ENCODE measurements at regions not wholly inside any gene's neighbourhood (a gene's known extent, or its start where the extent isn't known, plus 50 kb on each side); places are given as distances from the start of the nearest gene placed in this dataset.
A peak's percentile ranks its signal among the peaks of the same experiment; 100 is the strongest.
"Not testable (repeated sequence)": the region's sequence is repeated elsewhere in the genome, so short reads cannot be mapped to it uniquely, and the experiment has no call there.

DNA sequence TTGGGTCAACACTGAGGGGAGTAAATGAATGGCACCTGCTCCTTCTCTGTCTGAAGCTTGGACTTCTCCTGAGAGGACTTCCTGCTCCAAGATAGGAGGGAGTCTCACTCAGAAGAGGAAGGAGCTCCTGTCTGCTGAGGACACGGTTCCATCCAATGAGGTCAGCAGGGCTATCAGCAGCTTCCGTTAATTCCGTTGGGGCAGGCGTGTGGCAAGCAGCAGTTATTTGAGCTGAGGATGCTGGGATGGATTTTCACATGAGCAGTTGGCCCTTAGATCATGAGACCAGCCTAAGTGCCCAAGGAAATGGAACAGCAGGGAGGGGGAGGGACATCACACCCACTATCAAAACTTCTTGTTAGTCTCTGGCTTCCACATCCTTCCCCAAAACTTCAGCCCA lies 159.0 kb upstream of the PZP start:
- TF ChIP-seq, protein P1, sequence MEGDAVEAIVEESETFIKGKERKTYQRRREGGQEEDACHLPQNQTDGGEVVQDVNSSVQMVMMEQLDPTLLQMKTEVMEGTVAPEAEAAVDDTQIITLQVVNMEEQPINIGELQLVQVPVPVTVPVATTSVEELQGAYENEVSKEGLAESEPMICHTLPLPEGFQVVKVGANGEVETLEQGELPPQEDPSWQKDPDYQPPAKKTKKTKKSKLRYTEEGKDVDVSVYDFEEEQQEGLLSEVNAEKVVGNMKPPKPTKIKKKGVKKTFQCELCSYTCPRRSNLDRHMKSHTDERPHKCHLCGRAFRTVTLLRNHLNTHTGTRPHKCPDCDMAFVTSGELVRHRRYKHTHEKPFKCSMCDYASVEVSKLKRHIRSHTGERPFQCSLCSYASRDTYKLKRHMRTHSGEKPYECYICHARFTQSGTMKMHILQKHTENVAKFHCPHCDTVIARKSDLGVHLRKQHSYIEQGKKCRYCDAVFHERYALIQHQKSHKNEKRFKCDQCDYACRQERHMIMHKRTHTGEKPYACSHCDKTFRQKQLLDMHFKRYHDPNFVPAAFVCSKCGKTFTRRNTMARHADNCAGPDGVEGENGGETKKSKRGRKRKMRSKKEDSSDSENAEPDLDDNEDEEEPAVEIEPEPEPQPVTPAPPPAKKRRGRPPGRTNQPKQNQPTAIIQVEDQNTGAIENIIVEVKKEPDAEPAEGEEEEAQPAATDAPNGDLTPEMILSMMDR (IDR thresholded peaks at IDR 0.05; ENCODE audit: borderline replicate concordance, control extremely low read depth, extremely low read depth, insufficient read depth, missing control alignments), result no peak
- in situ Hi-C loops (cut with MboI; ENCODE audit: low sequenced_read_pairs, unreplicated experiment), result no loop called here
- DNase-seq (ENCODE audit: low spot score), result no peak

DNA sequence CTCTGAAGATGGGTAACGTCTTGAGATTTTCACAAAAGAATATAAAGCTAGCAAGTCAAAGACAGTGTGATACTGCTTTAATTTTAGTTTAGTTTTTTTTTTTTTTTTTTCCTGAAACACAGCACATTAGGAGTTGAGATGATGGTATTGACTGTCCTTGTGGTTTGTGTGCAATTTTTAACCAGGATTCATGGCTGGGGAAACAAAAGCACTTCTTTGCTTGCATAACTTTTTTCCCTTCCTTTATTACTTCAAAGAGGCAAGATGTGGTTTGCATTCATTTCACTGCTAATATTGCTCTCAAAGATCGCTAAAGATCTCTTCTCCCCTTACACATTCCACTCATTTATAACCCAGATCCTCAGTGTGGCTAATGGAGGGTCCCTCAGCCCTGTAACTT lies 157.1 kb upstream of the PZP start:
- in situ Hi-C loops (cut with MboI; ENCODE audit: low sequenced_read_pairs, unreplicated experiment), result no loop called here
- DNase-seq (ENCODE audit: low spot score), result no peak
- TF ChIP-seq, protein P1 (IDR thresholded peaks at IDR 0.05; ENCODE audit: borderline replicate concordance, control extremely low read depth, extremely low read depth, insufficient read depth, missing control alignments), result no peak

DNA sequence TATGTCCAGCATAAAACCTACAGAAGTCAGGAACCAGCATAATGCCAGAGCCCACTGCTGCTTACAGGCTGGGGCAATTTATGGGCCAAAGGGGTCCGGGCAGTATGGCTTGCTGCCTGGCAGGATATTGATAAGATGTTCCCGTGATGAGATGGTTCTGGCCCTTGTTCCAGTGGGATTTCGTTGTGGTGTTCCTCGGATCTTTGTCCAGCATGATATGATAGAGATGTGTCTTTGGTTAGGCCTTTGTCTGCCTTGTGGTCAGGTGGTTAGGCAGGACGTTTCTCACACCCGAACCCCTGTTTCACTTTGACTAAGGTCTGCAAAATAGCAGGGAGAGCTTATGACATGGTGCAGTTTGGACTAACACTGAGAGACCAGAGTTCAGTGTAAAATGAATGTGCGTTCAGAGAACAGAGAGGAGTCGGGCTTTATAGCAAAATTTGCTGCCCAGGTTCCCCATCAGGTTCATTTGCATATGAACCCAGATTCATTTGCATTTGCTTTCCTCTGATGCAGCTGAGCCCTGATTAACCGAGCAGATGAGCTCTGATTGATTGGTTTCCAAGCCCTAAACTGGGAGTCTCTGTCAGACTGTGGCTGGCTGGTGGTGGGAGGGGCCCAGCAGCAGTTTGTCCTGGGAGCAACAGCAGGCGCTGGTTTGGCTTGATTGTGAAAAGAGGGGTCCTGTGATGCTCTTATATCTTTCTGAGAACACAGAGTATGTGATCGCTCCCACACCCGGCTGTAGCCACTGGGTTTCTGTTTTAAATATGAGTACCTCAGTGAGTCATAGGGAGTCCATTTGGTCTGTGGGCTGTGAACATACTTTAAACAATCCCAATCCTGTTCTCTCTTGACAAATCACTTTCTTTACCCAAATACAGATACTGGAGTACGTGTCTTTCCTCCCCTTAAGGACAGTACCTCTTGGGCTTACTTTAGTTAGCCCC lies 156.3 kb upstream of the PZP start:
- TF ChIP-seq, protein P1 (IDR thresholded peaks at IDR 0.05; ENCODE audit: borderline replicate concordance, control extremely low read depth, extremely low read depth, insufficient read depth, missing control alignments), result no peak
- in situ Hi-C loops (cut with MboI; ENCODE audit: low sequenced_read_pairs, unreplicated experiment), result no loop called here
- peak; percentile 41 for DNase-seq (ENCODE audit: low spot score)

GRCh38 chr12:9363145-9363544 lies 154.9 kb upstream of the PZP start:
- in situ Hi-C loops (cut with MboI; ENCODE audit: low sequenced_read_pairs, unreplicated experiment), result no loop called here
- TF ChIP-seq, protein P1 (IDR thresholded peaks at IDR 0.05; ENCODE audit: borderline replicate concordance, control extremely low read depth, extremely low read depth, insufficient read depth, missing control alignments), result no peak
- no peak for DNase-seq (ENCODE audit: low spot score)

- TF ChIP-seq, protein P1 (IDR thresholded peaks at IDR 0.05; ENCODE audit: borderline replicate concordance, control extremely low read depth, extremely low read depth, insufficient read depth, missing control alignments), result no peak
- in situ Hi-C loops (cut with MboI; ENCODE audit: low sequenced_read_pairs, unreplicated experiment), result no loop called here
These were observed 153.7 kb upstream of the PZP start for GRCh38 chr12:9361879-9362326.

DNA sequence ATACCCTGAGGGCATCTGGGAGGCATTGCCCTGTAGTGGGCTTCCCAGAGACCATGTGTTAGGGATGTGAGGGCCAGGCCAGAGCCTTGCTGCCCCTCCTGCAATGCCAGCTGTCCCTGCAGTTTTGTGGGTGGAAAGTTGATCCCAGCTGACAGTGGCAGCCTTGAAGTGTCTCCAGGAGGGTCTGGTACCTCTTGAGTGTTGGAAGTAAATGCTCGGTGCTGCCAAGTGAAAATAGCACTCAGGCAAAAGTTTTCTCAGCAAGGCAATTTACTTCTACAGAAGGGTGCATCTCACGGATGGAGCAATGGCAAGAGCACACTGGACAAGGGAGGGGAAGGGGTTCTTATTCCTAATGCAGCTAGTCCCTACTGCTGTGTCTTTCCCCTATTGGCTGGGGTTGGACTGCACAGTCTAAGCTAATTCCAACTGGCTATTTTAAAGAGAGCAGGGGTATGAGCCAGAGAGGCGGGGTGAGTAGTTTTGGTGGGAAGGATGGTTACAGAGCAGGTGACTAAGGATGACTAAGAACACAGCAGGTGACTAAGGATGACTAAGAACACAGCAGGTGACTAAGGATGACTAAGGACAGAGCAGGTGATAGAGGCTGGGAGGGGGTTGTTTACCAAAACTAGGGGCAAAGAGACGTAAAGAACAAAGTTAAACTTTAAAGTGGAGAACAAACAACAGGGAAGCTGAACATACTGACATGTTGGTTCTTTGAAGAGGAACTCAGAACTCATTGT lies 146.0 kb upstream of the PZP start:
- in situ Hi-C loops (cut with MboI; ENCODE audit: low sequenced_read_pairs, unreplicated experiment); DNase-seq (ENCODE audit: low spot score): not testable (repeated sequence)

More at GRCh38 chr12:9361879-9362326, 153.7 kb upstream of the PZP start:
- peak; percentile 66 for DNase-seq (ENCODE audit: low spot score)

GRCh38 chr12:9351136-9351535 lies 142.9 kb upstream of the PZP start:
- TF ChIP-seq, protein P1 (IDR thresholded peaks at IDR 0.05; ENCODE audit: borderline replicate concordance, control extremely low read depth, extremely low read depth, insufficient read depth, missing control alignments), result no peak
- no peak for DNase-seq (ENCODE audit: low spot score)
- in situ Hi-C loops (cut with MboI; ENCODE audit: low sequenced_read_pairs, unreplicated experiment), result no loop called here
